Lung (tissue), 11 donors: ENCODE measurements at regions not wholly inside any gene's neighbourhood (a gene's known extent, or its start where the extent isn't known, plus 50 kb on each side); places are given as distances from the start of the nearest gene placed in this dataset.

Experiments used
- ATAC-seq: fragments of 200-7000 bp; cut with Tn5 transposase; one replicate; pipeline ENCODE4 v1.9.1; 2020; ENCODE audit warnings: moderate number of reproducible peaks; ENCODE audit not compliant: insufficient read depth, low FRiP score
- DNase-seq, 3 donors: peaks; one replicate each; pipeline ENCODE4 v3.0.0-alpha.2; 2013 to 2017
- H3K27ac ChIP-seq, 2 donors: one replicate each; pipeline ENCODE4 v1.5.1; 2013; ENCODE audit warnings: mild to moderate bottlenecking in 2 of 2, moderate library complexity in 2 of 2, control low read depth in 1 of 2, inconsistent platforms in 1 of 2, low read depth in 1 of 2, low read length in 1 of 2
- H3K27me3 ChIP-seq, 3 donors: one replicate each; pipeline ENCODE4 v1.5.1; 2013; ENCODE audit warnings: low read length in 2 of 3; ENCODE audit not compliant: control insufficient read depth in 3 of 3, insufficient read depth in 3 of 3
- H3K36me3 ChIP-seq, 4 donors: one replicate each; pipeline ENCODE4 v1.5.1; 2013; ENCODE audit warnings: low read length in 4 of 4, mild to moderate bottlenecking in 1 of 4, moderate library complexity in 1 of 4; ENCODE audit not compliant: control insufficient read depth in 4 of 4, insufficient read depth in 4 of 4
- H3K4me1 ChIP-seq, 5 donors: one replicate each; pipeline ENCODE4 v1.5.1; 2013; ENCODE audit warnings: low read length in 5 of 5, mild to moderate bottlenecking in 2 of 5, moderate library complexity in 1 of 5; ENCODE audit not compliant: control insufficient read depth in 5 of 5, insufficient read depth in 5 of 5
- H3K4me3 ChIP-seq: one replicate; pipeline ENCODE4 v1.5.1; 2013; ENCODE audit warnings: mild to moderate bottlenecking, control low read depth, moderate library complexity
- H3K9ac ChIP-seq, 2 donors: one replicate each; pipeline ENCODE4 v1.5.1; 2013; ENCODE audit warnings: low read length in 2 of 2, control low read depth in 1 of 2; ENCODE audit not compliant: insufficient read depth in 1 of 2
- H3K9me3 ChIP-seq, 4 donors: one replicate each; pipeline ENCODE4 v1.5.1; 2013; ENCODE audit warnings: low read length in 3 of 4, mild to moderate bottlenecking in 1 of 4, moderate library complexity in 1 of 4; ENCODE audit not compliant: control insufficient read depth in 4 of 4, insufficient read depth in 3 of 4
- CTCF ChIP-seq: IDR thresholded peaks from 2 replicates; pipeline ENCODE4 v1.5.1; 2012; ENCODE audit warnings: mild to moderate bottlenecking; ENCODE audit errors: control extremely low read depth, extremely low read depth
- WGBS, 2 donors: extraction: QIAGEN DNeasy Blood & Tissue Kit; methylation state at CpG; one replicate each; pipeline ENCODE4 v1.1.7; 2013; 5-methylcytosine and 5-hydroxymethylcytosine counted together
- donor health status: control.
- donor health status: control.
- donor health status: Bipolar disorder and iron deficiency.
- donor health status: healthy.
- donor health status: DM: yes; HTN: yes; CAD: no.

- Histone ChIP-seq H3K4me3 (no peak overlapping the region), H3K27me3 (no peaks in the 10 kb centered on the region), H3K4me1 (peaks cover 0 to 14% (median 0%) of the 10 kb centered on the region in 5 donors), H3K27ac (no peak overlapping the region), H3K36me3 (no peaks in the 10 kb centered on the region), H3K9me3 (no peaks in the 10 kb centered on the region), H3K9ac (no peak overlapping the region)
- ATAC-seq, result no peak
- WGBS, 2 donors, result 88 to 97% methylated on average over 6 of the region's 6 CpGs
- no peak for TF ChIP-seq CTCF
- DNase-seq, result no peak
These were observed 51.9 kb downstream of the CEBPB start for GRCh38 chr20:50242548-50242862.

GRCh38 chr20:50242863-50243609 lies 52.4 kb downstream of the CEBPB start:
- no peak for TF ChIP-seq CTCF
- Histone ChIP-seq H3K27ac (no peak overlapping the region), H3K9ac (no peak overlapping the region), H3K36me3 (no peaks in the 10 kb centered on the region), H3K4me3 (no peak overlapping the region), H3K27me3 (no peaks in the 10 kb centered on the region), H3K4me1 (peaks cover 0 to 14% (median 0%) of the 10 kb centered on the region in 5 donors), H3K9me3 (no peaks in the 10 kb centered on the region)
- peak; percentile 54 to 76 (median 74) for DNase-seq
- WGBS, 2 donors, result 54 to 81% methylated on average over 27 of the region's 27 CpGs
- ATAC-seq, result no peak

- Histone ChIP-seq H3K4me1 (peaks cover 0 to 14% (median 0%) of the 10 kb centered on the region in 5 donors), H3K4me3 (no peak overlapping the region), H3K27me3 (no peaks in the 10 kb centered on the region), H3K36me3 (no peaks in the 10 kb centered on the region), H3K27ac (no peak overlapping the region), H3K9ac (no peak overlapping the region), H3K9me3 (no peaks in the 10 kb centered on the region)
- TF ChIP-seq CTCF, result no peak
- DNase-seq (no peak), ATAC-seq (no peak)
- 92 to 96% methylated on average over 15 of the region's 15 CpGs for WGBS, 2 donors
These were observed 53.2 kb downstream of the CEBPB start for GRCh38 chr20:50243610-50244351.
